ENCODE measurements at regions not wholly inside any gene's neighbourhood (a gene's known extent, or its start where the extent isn't known, plus 50 kb on each side); places are given as distances from the start of the nearest gene placed in this dataset.

DNA sequence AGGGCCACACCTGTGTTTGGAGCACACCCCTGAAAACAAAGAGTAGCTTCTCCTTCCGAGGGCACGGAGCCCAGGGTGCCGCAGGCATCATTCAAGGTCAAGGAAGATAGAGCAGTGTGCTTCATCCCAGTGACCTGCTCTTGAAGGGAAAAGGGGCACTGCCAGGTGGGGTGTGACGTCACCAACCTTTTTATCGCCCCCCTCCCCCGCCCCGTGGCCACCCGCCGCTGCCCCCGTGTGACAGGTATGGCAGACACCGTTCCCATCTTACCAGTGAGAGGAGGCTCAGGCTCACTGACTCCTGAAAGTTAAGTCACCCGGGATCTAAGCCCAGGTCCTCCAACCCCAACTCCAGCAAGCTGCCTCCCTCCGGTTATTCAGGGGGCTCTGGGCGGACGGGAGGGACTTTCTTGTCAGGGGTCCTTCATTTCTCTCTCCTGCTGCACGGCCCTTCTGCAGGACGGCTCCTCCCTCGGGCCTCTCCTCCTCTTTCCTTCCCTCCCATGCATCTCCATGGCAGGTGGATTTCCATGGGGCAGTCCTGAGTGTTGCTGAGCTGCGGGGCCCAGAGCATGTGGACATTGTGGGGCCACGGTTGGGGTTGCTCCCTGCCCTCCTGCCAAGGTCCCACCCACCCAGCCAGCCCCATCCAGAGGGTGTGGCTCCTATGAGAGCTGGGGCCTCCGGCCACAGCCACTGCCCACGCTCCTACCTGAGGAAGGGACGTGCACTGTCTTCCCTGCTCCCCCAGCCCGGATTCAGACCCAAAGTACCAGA, 114.1 kb upstream of the HDAC4 start:
- TF ChIP-seq SIN3A (IDR thresholded peaks at IDR 0.05; ENCODE audit: low read depth, low read length) (no peak), CBX5 (IDR thresholded peaks at IDR 0.05; ENCODE audit: low read depth) (no peak), KDM1A (IDR thresholded peaks at IDR 0.05; ENCODE audit: borderline replicate concordance) (no peak)

Data from GM12878 (cell line).